Sciatic nerve (tissue), 2 donors: ENCODE measurements at regions not wholly inside any gene's neighbourhood (a gene's known extent, or its start where the extent isn't known, plus 50 kb on each side); places are given as distances from the start of the nearest gene placed in this dataset.

ENCODE experiments used
- ATAC-seq: fragments of 200-7000 bp; cut with Tn5 transposase; one replicate; pipeline ENCODE4 v1.9.1; 2020; ENCODE audit warnings: mild to moderate bottlenecking, moderate library complexity
- DNase-seq: peaks from one replicate; pipeline ENCODE4 v3.0.0-alpha.2; 2020; ENCODE audit warnings: low spot score
- intact Hi-C: fragments of 100-400 bp; cut with DNase I; formaldehyde crosslinking; loops from one replicate; pipeline ENCODE4 v1.14.2; 2022
- donor health status: DM: no; HTN: no; CAD: no.
- donor health status: DM: no; HTN: no; CAD: no.

- no peak for ATAC-seq
- no peak for DNase-seq
- intact Hi-C loops, result no loop called here
Measured at GRCh38 chr20:60064554-60065196, 106.5 kb downstream of the CDH26 start.

DNA sequence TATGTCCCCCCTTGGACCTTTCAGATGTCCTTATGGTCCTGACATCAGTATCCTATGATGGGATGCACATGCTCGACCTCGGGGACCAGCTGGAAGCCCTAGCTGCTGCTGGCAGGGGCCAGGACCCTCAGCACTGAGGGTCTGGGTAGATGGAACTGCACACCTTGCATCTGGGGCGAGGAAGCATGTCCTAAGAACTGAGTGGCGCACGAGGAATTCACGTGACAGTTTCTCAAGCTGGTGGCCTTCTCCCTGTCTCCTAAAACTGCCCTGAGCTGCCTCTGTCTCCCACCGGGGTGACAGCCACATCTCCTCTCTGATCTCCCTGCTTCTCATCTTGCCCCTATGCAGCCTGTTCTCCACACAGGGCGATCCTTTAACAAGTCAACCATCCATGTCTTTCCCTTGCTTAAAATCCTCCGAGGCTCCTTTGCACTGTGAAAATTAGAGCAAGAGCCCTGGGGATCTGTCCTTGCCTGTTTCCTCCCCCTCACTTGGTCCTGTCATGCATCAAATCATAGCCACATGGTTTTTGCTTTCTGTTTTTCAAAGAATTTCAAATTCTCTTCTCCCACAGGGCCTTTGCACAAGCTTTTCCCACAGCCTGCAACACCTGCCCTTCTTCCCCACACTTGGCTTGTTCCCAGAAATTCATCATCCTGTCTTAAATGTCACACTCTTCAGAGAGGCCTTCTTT, 107.7 kb downstream of the CDH26 start:
- intact Hi-C loops, result no loop called here
- DNase-seq, result no peak
- no peak for ATAC-seq

DNA sequence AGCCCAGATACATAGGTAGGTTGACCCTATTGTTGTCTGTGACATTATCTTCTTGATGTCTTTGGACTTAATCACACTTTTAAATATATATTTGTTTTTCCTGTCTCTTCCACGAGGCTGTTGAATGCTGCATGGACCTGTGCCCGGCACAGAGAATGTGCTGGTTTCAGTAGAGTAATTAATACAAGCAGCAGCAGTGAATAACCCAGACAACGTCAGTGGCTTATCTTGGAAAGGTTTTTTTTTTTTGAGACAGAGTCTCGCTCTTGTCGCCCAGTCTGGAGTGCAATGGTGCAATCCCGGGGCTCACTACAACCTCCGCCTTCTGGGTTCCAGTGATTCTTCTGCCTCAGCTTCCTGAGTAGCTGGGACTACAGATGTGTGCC, 108.2 kb downstream of the CDH26 start:
- DNase-seq (no peak), ATAC-seq (no peak)
- intact Hi-C loops, result no loop called here

DNA sequence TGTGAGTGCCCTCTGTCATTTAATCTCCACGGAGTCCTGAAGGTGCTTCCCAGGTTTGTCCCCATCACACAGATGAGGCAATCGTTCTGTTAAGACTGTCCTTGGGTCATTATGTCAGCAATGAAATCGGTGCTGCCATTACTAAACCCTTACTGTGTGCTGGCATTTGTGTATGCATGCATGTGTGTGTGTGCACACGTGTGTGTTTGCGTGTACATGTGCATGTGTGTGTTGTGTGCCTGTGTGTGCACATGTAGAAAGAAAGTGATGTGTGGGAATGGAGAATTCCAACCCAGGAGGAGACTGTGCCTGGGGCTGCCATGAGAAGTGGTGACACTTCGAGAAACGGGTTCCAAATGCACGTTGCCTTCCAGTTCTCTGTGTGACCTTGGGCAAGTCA, 110.3 kb downstream of the CDH26 start:
- DNase-seq (no peak), ATAC-seq (no peak)
- intact Hi-C loops, result no loop called here

DNA sequence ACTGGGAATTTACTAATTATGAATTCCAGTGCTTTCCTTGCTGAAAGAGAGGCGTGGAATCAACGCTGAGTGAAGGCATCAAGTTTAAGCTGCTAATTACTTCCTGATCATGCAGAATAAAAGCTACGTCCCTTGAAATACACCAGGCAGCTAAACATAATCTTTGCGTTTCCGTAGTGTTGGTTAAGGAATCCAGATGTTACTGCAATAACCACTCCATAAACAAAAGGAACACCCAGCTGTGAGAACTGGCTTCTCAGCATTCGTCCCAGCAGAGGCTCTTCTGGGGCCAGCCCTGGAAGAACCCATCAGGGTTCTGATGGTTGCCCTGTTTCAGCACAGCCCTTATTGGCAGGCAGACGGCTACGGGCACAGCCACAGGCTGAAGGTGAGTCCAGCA, 111.4 kb downstream of the CDH26 start:
- no peak for ATAC-seq
- no peak for DNase-seq
- intact Hi-C loops, result no loop called here

DNA sequence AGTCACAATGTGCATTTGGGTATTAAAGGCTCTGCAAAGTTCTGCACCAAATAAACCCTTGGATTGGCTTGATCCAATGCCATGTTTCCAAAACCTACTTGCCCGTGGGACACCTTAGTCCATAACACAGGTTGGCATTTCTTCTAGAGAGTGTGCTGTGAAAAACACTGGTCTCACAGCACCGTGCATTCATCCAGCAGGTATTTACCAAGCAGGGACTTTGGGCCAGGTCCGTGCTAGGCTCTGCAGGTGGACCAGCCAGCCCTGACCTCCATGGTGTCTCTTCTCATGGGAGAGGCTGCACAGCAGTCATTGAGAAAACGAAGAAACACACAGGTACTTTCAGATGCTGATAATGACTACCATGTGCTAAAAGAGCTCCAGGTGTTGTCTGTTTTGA, 112.6 kb downstream of the CDH26 start:
- intact Hi-C loops, result no loop called here
- DNase-seq (no peak), ATAC-seq (no peak)

- ATAC-seq (no peak), DNase-seq (no peak)
- intact Hi-C loops, result no loop called here
Measured at GRCh38 chr20:60071965-60072364, 113.7 kb downstream of the CDH26 start.

DNA sequence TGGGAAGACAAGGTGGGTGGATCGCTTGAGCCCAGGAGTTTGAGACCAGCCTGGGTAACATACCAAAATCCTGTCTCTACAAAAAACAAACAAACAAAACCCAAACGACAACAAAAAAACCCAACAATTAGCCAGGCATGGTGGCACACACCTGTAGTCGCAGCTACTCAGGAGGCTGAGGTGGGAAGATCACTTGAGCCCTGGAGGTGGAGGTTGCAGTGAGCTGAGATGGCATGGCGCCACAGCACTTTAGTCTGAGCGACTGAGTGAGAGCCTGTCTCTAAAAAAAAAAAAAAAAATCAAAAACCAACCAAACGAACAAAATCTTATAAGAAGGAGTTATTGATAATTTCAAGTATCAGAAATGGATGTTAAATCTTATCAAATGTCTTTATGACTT, 114.9 kb downstream of the CDH26 start:
- ATAC-seq (no peak), DNase-seq (no peak)
- intact Hi-C loops, result no loop called here

- intact Hi-C loops, result no loop called here
- DNase-seq (no peak), ATAC-seq (no peak)
Measured at GRCh38 chr20:60073504-60073903, 115.3 kb downstream of the CDH26 start.

GRCh38 chr20:60074276-60074675, 116.1 kb downstream of the CDH26 start:
- DNase-seq (no peak), ATAC-seq (no peak)
- intact Hi-C loops, result no loop called here

DNA sequence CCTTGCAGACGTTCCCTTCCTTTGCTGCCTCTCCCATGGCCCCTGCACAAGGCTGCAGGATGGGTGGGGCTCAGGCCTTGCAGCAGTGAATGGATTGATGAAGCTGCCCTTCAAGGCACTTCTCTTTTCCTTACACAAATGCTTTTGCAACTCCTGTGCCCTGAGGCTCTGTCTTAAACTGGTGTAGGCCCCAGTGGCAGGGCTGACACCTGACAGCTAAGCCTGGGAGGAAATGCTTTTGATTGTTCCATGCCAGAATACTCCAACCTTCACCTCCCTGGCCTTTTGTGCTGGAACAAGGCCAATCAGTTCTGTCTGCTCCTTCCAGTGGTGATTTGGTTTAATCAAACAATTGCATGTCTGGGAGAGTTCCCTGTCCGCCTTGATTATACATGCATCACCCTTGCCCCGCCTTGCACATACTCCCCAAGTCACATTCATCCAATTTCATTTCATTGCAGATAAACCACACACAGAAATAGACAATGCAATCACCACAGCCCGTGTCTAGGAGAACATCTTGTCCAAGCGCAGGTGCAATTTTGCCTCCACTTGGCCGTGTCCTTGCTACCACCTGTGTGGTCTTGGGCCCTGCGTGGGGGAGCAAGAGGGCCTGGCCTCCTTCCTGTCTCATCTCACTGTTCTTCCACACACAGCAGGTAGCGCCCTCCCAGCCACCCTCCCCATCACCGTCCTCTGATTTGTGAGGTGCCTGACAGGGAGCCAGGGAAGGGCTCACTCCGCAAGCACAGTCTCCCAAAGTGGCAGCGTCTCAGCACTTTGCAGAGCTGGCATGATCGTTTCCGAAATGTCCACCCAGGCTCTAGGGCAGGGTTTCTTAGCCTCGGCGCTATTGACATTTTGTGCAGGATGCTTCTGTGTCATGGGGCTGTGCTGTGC, 120.4 kb downstream of the CDH26 start:
- intact Hi-C loops, result no loop called here
- DNase-seq (no peak), ATAC-seq (no peak)

DNA sequence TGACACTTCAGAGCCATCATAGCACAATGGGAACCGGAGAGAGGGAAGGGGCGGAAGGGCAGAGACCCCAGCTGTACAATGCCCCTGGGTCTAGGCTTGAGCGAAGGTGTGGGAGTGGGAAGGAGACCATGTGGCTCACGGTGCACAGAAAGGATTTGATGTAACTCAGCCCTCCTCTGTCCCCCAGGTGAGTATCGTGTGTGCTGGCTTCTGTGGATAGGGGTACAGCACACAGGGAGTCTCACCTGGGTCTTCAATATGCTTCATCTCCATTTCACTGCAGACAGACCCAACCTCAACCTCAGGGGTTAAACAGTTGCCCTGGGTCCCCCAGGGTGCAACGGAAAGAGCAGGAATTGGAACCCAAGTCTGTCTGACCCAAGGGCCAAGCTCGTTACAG, 122.2 kb downstream of the CDH26 start:
- ATAC-seq, result no peak
- DNase-seq, result no peak
- intact Hi-C loops, result no loop called here

- DNase-seq (no peak), ATAC-seq (no peak)
- intact Hi-C loops, result no loop called here
Measured at GRCh38 chr20:60085551-60086132, 127.4 kb downstream of the CDH26 start.

GRCh38 chr20:60086821-60087562, 128.8 kb downstream of the CDH26 start:
- DNase-seq (no peak), ATAC-seq (no peak)
- intact Hi-C loops, result no loop called here

- DNase-seq (no peak), ATAC-seq (no peak)
- intact Hi-C loops, result no loop called here
Measured at GRCh38 chr20:60087563-60088105, 129.4 kb downstream of the CDH26 start.

GRCh38 chr20:60088236-60088635, 130.0 kb downstream of the CDH26 start:
- ATAC-seq (no peak), DNase-seq (no peak)
- intact Hi-C loops, result no loop called here

DNA sequence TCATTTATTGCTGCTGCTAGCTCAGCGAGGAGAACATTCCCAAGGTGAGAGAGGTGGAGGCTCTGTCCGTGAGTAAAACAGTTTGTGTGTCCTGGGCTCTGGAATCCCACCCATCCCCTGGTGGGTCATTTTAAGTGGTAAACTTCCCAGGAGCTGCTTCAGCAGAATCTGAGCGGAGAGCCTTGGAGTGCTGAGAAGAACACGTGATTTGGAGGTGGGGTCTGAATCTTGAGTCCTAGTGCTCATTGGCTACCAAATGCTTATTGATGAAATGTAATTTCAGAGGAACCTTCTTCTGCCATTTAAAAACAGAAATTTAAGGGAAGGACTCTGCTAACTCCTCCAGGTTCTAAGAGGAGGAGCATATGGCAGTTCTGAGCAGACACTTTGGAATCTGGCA, 132.4 kb downstream of the CDH26 start:
- ATAC-seq (no peak), DNase-seq (no peak)
- intact Hi-C loops, result no loop called here

DNA sequence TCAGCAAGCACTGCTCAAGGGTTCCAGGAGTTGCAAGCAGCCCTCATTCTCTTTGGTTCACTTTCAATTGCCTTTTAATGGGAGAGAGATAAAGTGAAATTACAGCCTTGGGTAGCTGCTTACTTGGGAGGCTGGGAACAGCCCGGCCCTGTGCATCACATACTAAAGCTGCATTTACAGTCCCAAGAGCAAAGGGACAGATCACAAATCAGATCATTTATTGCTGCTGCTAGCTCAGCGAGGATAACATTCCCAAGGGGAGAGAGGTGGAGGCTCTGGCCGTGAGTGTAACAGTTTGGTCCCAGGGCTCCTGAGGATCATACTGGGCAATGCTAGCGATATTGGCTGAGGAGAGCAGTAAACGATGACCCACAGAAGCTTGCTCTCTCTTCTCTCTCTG, 133.1 kb downstream of the CDH26 start:
- DNase-seq (no peak), ATAC-seq (no peak)
- intact Hi-C loops, result no loop called here

- no peak for ATAC-seq
Measured at GRCh38 chr20:60091861-60092260, 133.6 kb downstream of the CDH26 start.

More at GRCh38 chr20:60091861-60092260, 133.6 kb downstream of the CDH26 start:
- intact Hi-C loops, result no loop called here
- DNase-seq, result no peak
